ENCODE measurements at regions not wholly inside any gene's neighbourhood (a gene's known extent, or its start where the extent isn't known, plus 50 kb on each side); places are given as distances from the start of the nearest gene placed in this dataset.

GRCh38 chr15:37693926-37694325, 240.5 kb upstream of the TMCO5A start:
- TF ChIP-seq POLR2AphosphoS5 (IDR thresholded peaks at IDR 0.05): no peak
- TF ChIP-seq CTCF (IDR thresholded peaks at IDR 0.05): no peak
- TF ChIP-seq EP300 (IDR thresholded peaks at IDR 0.05): no peak
